Right lobe of liver (tissue), 6 donors: ENCODE measurements at regions not wholly inside any gene's neighbourhood (a gene's known extent, or its start where the extent isn't known, plus 50 kb on each side); places are given as distances from the start of the nearest gene placed in this dataset.

Experiments used
- ATAC-seq, 4 donors: fragments of 200-7000 bp; cut with Tn5 transposase; one replicate each; pipeline ENCODE4 v1.9.1; 2020; ENCODE audit warnings: mild to moderate bottlenecking in 4 of 4, moderate library complexity in 4 of 4
- DNase-seq, 3 donors: peaks; one replicate each; pipeline ENCODE4 v3.0.0-alpha.2; 2020
- H3K27ac ChIP-seq, 3 donors: fragments of 200-600 bp; one replicate each; pipeline ENCODE4 v1.8.0; 2022
- H3K27me3 ChIP-seq, 2 donors: fragments of 200-600 bp; one replicate each; pipeline ENCODE4 v1.8.0; 2022
- H3K36me3 ChIP-seq, 4 donors: fragments of 200-600 bp; sonication (generic) in 1 of 4; one replicate each; pipeline versions ENCODE4 v1.5.1 to v1.8.0; 2017 to 2022; ENCODE audit warnings: control low read depth in 1 of 4
- H3K4me1 ChIP-seq, 4 donors: fragments of 200-600 bp; sonication (generic) in 1 of 4; one replicate each; pipeline versions ENCODE4 v1.5.1 to v1.8.0; 2017 to 2022; ENCODE audit warnings: control low read depth in 1 of 4
- H3K4me3 ChIP-seq, 3 donors: fragments of 200-600 bp; one replicate each; pipeline ENCODE4 v1.8.0; 2022
- H3K9me3 ChIP-seq, 4 donors: fragments of 200-600 bp; sonication (generic) in 1 of 4; one replicate each; pipeline versions ENCODE4 v1.5.1 to v1.8.0; 2017 to 2022; ENCODE audit warnings: control low read depth in 1 of 4
- POLR2A ChIP-seq: fragments of 450-650 bp; IDR thresholded peaks from one replicate; pipeline ENCODE4 v1.6.1; 2017; ENCODE audit warnings: antibody characterized with exemption, mild to moderate bottlenecking
- WGBS: methylation state at CpG from one replicate; pipeline ENCODE4 v1.1.6; 2018; ENCODE audit warnings: low coverage, low lambda C conversion rate; ENCODE audit not compliant: insufficient coverage; ENCODE audit errors: missing lambda C conversion rate; 5-methylcytosine and 5-hydroxymethylcytosine counted together
- intact Hi-C, 2 donors: fragments of 100-400 bp; cut with DNase I; formaldehyde crosslinking; loops; one replicate each; pipeline versions ENCODE4 v1.11.2 to v1.14.1; 2022
- TF ChIP-seq, protein P1 (sequence below), 4 donors: fragments of 200-600 bp in 3 of 4; fragments of 450-650 bp in 1 of 4; IDR thresholded peaks; one replicate each; pipeline versions ENCODE4 v1.5.1 to v1.8.0; 2016 to 2022; ENCODE audit warnings: antibody characterized with exemption in 4 of 4, mild to moderate bottlenecking in 2 of 4
- donor health status: DM: no; HTN: yes; CAD: no.
- donor health status: DM: no; HTN: no; CAD: no.
- donor health status: DM: no; HTN: no; CAD: no.
- donor health status: DM: no; HTN: yes; CAD: no.
- donor health status: DM: no; HTN: yes; CAD: no.

GRCh38 chr9:91029650-91030361 lies 228.2 kb downstream of the SYK start:
- DNase-seq (no peak), ATAC-seq (peak; percentile 81 to 93 (median 82))
- peak overlapping the region in 1 of 3 donors; percentile 37 for H3K27ac ChIP-seq
- TF ChIP-seq, protein P1, sequence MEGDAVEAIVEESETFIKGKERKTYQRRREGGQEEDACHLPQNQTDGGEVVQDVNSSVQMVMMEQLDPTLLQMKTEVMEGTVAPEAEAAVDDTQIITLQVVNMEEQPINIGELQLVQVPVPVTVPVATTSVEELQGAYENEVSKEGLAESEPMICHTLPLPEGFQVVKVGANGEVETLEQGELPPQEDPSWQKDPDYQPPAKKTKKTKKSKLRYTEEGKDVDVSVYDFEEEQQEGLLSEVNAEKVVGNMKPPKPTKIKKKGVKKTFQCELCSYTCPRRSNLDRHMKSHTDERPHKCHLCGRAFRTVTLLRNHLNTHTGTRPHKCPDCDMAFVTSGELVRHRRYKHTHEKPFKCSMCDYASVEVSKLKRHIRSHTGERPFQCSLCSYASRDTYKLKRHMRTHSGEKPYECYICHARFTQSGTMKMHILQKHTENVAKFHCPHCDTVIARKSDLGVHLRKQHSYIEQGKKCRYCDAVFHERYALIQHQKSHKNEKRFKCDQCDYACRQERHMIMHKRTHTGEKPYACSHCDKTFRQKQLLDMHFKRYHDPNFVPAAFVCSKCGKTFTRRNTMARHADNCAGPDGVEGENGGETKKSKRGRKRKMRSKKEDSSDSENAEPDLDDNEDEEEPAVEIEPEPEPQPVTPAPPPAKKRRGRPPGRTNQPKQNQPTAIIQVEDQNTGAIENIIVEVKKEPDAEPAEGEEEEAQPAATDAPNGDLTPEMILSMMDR (IDR thresholded peaks at IDR 0.05), result no peak
- peaks cover 0 to 18% (median 7%) of the 10 kb centered on the region in 4 donors for H3K4me1 ChIP-seq
- no peaks in the 10 kb centered on the region for H3K36me3 ChIP-seq
- no peak overlapping the region for H3K4me3 ChIP-seq
- whole genome bisulfite sequencing, result 69% methylated on average over 12 of the region's 18 CpGs
- intact Hi-C loops, result no loop called here
- no peaks in the 10 kb centered on the region for H3K27me3 ChIP-seq
- no peaks in the 10 kb centered on the region for H3K9me3 ChIP-seq

GRCh38 chr9:91032121-91032531 lies 230.5 kb downstream of the SYK start:
- intact Hi-C loops, result no loop called here
- WGBS, result 77% methylated on average over 2 of the region's 7 CpGs

DNA sequence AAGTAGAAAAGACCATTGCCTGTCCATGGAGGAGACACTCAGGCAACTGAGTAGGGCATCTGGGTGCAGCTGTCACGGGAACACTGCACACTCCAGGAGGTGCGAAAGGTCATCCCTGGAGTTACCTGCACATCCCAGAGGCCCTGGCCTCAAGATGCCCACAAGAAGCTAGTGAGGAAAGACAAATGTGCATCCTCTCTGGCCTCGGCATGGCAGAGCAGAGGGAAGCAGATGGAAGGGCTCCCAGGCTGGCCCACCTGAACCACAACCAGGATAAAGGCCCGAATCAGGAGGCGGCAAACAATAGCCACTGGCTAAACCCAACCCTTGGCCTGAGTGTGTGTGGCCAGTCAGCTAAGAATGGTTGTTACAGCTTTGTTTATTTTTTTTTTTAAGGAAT lies 231.7 kb downstream of the SYK start:
- DNase-seq, result no peak
- no peak for TF ChIP-seq POLR2A
- TF ChIP-seq, protein P1 (IDR thresholded peaks at IDR 0.05), result no peak
- no peaks in the 10 kb centered on the region for H3K9me3 ChIP-seq
- intact Hi-C loops, result no loop called here
- H3K36me3 ChIP-seq, result no peaks in the 10 kb centered on the region
- no peak overlapping the region for H3K27ac ChIP-seq
- no peak overlapping the region for H3K4me3 ChIP-seq
- no peaks in the 10 kb centered on the region for H3K27me3 ChIP-seq
- no CpG with 5 or more reads among the region's 5 CpGs for WGBS
- ATAC-seq, result no peak
- peaks cover 0 to 32% (median 16%) of the 10 kb centered on the region in 4 donors for H3K4me1 ChIP-seq

More at GRCh38 chr9:91032121-91032531, 230.5 kb downstream of the SYK start:
- Histone ChIP-seq H3K27me3 (no peaks in the 10 kb centered on the region), H3K36me3 (no peaks in the 10 kb centered on the region), H3K9me3 (no peaks in the 10 kb centered on the region), H3K4me1 (peaks cover 0 to 22% (median 10%) of the 10 kb centered on the region in 4 donors), H3K27ac (no peak overlapping the region), H3K4me3 (no peak overlapping the region)
- ATAC-seq (no peak), DNase-seq (no peak)
- no peak for TF ChIP-seq POLR2A
- TF ChIP-seq, protein P1 (IDR thresholded peaks at IDR 0.05), result no peak

DNA sequence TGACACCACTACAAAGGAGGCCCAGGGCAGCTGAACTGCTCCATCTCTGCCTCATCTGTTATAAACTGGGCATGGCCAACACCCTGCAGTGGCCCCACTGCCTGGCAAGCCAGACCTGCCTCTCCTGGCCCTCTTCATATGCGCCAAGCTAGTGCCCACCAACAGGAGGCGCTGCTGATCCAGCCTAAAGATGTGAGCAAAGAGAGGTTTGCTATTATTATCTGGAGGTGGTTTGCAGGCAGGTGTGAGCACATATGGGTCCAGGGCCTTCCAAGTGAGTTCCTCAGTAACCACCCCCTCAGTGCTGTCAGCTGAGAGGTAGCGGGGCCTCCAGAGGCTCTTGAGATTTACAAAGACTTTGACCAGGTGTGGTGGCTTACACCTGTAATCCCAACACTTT lies 232.2 kb downstream of the SYK start:
- no peaks in the 10 kb centered on the region for H3K36me3 ChIP-seq
- DNase-seq (no peak), ATAC-seq (no peak)
- no peak overlapping the region for H3K4me3 ChIP-seq
- no peaks in the 10 kb centered on the region for H3K27me3 ChIP-seq
- intact Hi-C loops, result no loop called here
- WGBS, result 100% methylated on average over 1 of the region's 3 CpGs
- H3K9me3 ChIP-seq, result no peaks in the 10 kb centered on the region
- no peak overlapping the region for H3K27ac ChIP-seq
- TF ChIP-seq, protein P1 (IDR thresholded peaks at IDR 0.05), result peak in 3 of 4 donors; percentile 12 to 29 (median 18)
- no peak for TF ChIP-seq POLR2A
- H3K4me1 ChIP-seq, result peaks cover 0 to 37% (median 18%) of the 10 kb centered on the region in 4 donors
